T-helper 17 cell (primary cell): ENCODE measurements at regions not wholly inside any gene's neighbourhood (a gene's known extent, or its start where the extent isn't known, plus 50 kb on each side); places are given as distances from the start of the nearest gene placed in this dataset.

Source experiments
- ATAC-seq: fragments of 150-1000 bp; cut with Tn5 transposase; 2 replicates; pipeline ENCODE4 v1.10.0; 2021; ENCODE audit warnings: mild to moderate bottlenecking, moderate library complexity
- DNase-seq, 3 donors: peaks; one replicate each; pipeline versions ENCODE4 v3.0.0 to v3.0.0-alpha.2; 2020 to 2021
- H3K9me3 ChIP-seq: one replicate; pipeline ENCODE4 v1.7.0; 2013; ENCODE audit warnings: low read length, mild to moderate bottlenecking; ENCODE audit not compliant: control insufficient read depth, poor library complexity, severe bottlenecking
- H3K27ac Mint-ChIP-seq: one replicate; pipeline ENCODE4 v1.8.0; 2022; ENCODE audit warnings: mild to moderate bottlenecking, moderate library complexity, mixed read lengths
- H3K27me3 Mint-ChIP-seq: one replicate; pipeline ENCODE4 v1.8.0; 2022; ENCODE audit warnings: mixed read lengths
- H3K36me3 Mint-ChIP-seq: one replicate; pipeline ENCODE4 v1.8.0; 2022; ENCODE audit warnings: low read depth, mixed read lengths
- H3K4me1 Mint-ChIP-seq: one replicate; pipeline ENCODE4 v1.8.0; 2022; ENCODE audit warnings: mild to moderate bottlenecking, mixed read lengths
- H3K4me3 Mint-ChIP-seq: one replicate; pipeline ENCODE4 v1.8.0; 2022; ENCODE audit warnings: mild to moderate bottlenecking, moderate library complexity, mixed read lengths

GRCh38 chr15:69845159-69845558 is 252.6 kb downstream of the TLE3 start:
- Mint-ChIP-seq H3K4me3 (no peak overlapping the region), H3K4me1 (no peaks in the 10 kb centered on the region), H3K27ac (no peak overlapping the region), H3K27me3 (peaks cover 23% of the 10 kb centered on the region), H3K36me3 (no peaks in the 10 kb centered on the region)
- H3K9me3 ChIP-seq: no peaks in the 10 kb centered on the region
- DNase-seq (no peak), ATAC-seq (no peak)

- no peaks in the 10 kb centered on the region for H3K36me3 Mint-ChIP-seq
- H3K4me1 Mint-ChIP-seq: no peaks in the 10 kb centered on the region
- ATAC-seq: no peak
These were observed 250.1 kb downstream of the TLE3 start for GRCh38 chr15:69847625-69848024.

GRCh38 chr15:69848096-69848495 is 249.6 kb downstream of the TLE3 start:
- no peaks in the 10 kb centered on the region for H3K9me3 ChIP-seq
- H3K27ac Mint-ChIP-seq: no peak overlapping the region
- peaks cover 34% of the 10 kb centered on the region for H3K27me3 Mint-ChIP-seq
- H3K36me3 Mint-ChIP-seq: no peaks in the 10 kb centered on the region
- H3K4me1 Mint-ChIP-seq: no peaks in the 10 kb centered on the region
- no peak overlapping the region for H3K4me3 Mint-ChIP-seq
- DNase-seq (no peak), ATAC-seq (no peak)

More at GRCh38 chr15:69847625-69848024, 250.1 kb downstream of the TLE3 start:
- DNase-seq: no peak
- H3K27ac Mint-ChIP-seq: no peak overlapping the region
- no peak overlapping the region for H3K4me3 Mint-ChIP-seq
- no peaks in the 10 kb centered on the region for H3K9me3 ChIP-seq
- H3K27me3 Mint-ChIP-seq: peaks cover 34% of the 10 kb centered on the region

GRCh38 chr15:69848551-69849231 is 249.0 kb downstream of the TLE3 start:
- peaks cover 33% of the 10 kb centered on the region for H3K27me3 Mint-ChIP-seq
- no peaks in the 10 kb centered on the region for H3K4me1 Mint-ChIP-seq
- H3K36me3 Mint-ChIP-seq: no peaks in the 10 kb centered on the region
- H3K9me3 ChIP-seq: no peaks in the 10 kb centered on the region
- DNase-seq: no peak
- ATAC-seq: no peak
- H3K27ac Mint-ChIP-seq: no peak overlapping the region
- no peak overlapping the region for H3K4me3 Mint-ChIP-seq

- Mint-ChIP-seq H3K27me3 (peaks cover 28% of the 10 kb centered on the region), H3K4me1 (no peaks in the 10 kb centered on the region)
- DNase-seq: no peak
These were observed 248.5 kb downstream of the TLE3 start for GRCh38 chr15:69849232-69849610.

GRCh38 chr15:69852482-69852881 is 245.2 kb downstream of the TLE3 start:
- Mint-ChIP-seq H3K4me3 (peak overlapping the region; percentile 31), H3K4me1 (peaks cover 2% of the 10 kb centered on the region), H3K36me3 (no peaks in the 10 kb centered on the region), H3K27ac (no peak overlapping the region), H3K27me3 (peaks cover 29% of the 10 kb centered on the region)
- no peaks in the 10 kb centered on the region for H3K9me3 ChIP-seq
- DNase-seq: no peak
- no peak for ATAC-seq

More at GRCh38 chr15:69849232-69849610, 248.5 kb downstream of the TLE3 start:
- no peak for ATAC-seq
- H3K4me3 Mint-ChIP-seq: no peak overlapping the region
- H3K27ac Mint-ChIP-seq: no peak overlapping the region
- H3K36me3 Mint-ChIP-seq: no peaks in the 10 kb centered on the region
- no peaks in the 10 kb centered on the region for H3K9me3 ChIP-seq

GRCh38 chr15:69852916-69853315 is 244.8 kb downstream of the TLE3 start:
- Mint-ChIP-seq H3K4me1 (peaks cover 6% of the 10 kb centered on the region), H3K27ac (no peak overlapping the region), H3K27me3 (peaks cover 29% of the 10 kb centered on the region), H3K4me3 (no peak overlapping the region), H3K36me3 (no peaks in the 10 kb centered on the region)
- DNase-seq (no peak), ATAC-seq (no peak)
- no peaks in the 10 kb centered on the region for H3K9me3 ChIP-seq

- H3K4me3 Mint-ChIP-seq: no peak overlapping the region
- no peak for DNase-seq
These were observed 244.2 kb downstream of the TLE3 start for GRCh38 chr15:69853544-69853951.

GRCh38 chr15:69854001-69854400 is 243.7 kb downstream of the TLE3 start:
- no peaks in the 10 kb centered on the region for H3K9me3 ChIP-seq
- H3K27me3 Mint-ChIP-seq: peaks cover 19% of the 10 kb centered on the region
- H3K4me3 Mint-ChIP-seq: no peak overlapping the region
- H3K36me3 Mint-ChIP-seq: no peaks in the 10 kb centered on the region
- H3K27ac Mint-ChIP-seq: no peak overlapping the region
- ATAC-seq: no peak
- H3K4me1 Mint-ChIP-seq: peaks cover 8% of the 10 kb centered on the region
- no peak for DNase-seq

More at GRCh38 chr15:69853544-69853951, 244.2 kb downstream of the TLE3 start:
- H3K4me1 Mint-ChIP-seq: peaks cover 8% of the 10 kb centered on the region
- peaks cover 24% of the 10 kb centered on the region for H3K27me3 Mint-ChIP-seq
- H3K27ac Mint-ChIP-seq: no peak overlapping the region
- H3K36me3 Mint-ChIP-seq: no peaks in the 10 kb centered on the region
- no peaks in the 10 kb centered on the region for H3K9me3 ChIP-seq
- ATAC-seq: no peak

GRCh38 chr15:69854521-69855181 is 243.1 kb downstream of the TLE3 start:
- H3K9me3 ChIP-seq: no peaks in the 10 kb centered on the region
- H3K36me3 Mint-ChIP-seq: no peaks in the 10 kb centered on the region
- no peak overlapping the region for H3K27ac Mint-ChIP-seq
- H3K27me3 Mint-ChIP-seq: peaks cover 16% of the 10 kb centered on the region
- H3K4me3 Mint-ChIP-seq: no peak overlapping the region
- H3K4me1 Mint-ChIP-seq: peaks cover 8% of the 10 kb centered on the region
- no peak for ATAC-seq
- DNase-seq: no peak

GRCh38 chr15:69855258-69856000 is 242.3 kb downstream of the TLE3 start:
- no peak for DNase-seq
- Mint-ChIP-seq H3K36me3 (no peaks in the 10 kb centered on the region), H3K4me3 (no peak overlapping the region), H3K27ac (no peak overlapping the region), H3K4me1 (peaks cover 8% of the 10 kb centered on the region), H3K27me3 (peaks cover 18% of the 10 kb centered on the region)
- H3K9me3 ChIP-seq: no peaks in the 10 kb centered on the region
- ATAC-seq: no peak

GRCh38 chr15:69857250-69857649 is 240.5 kb downstream of the TLE3 start:
- ATAC-seq (no peak), DNase-seq (no peak)
- Mint-ChIP-seq H3K27ac (no peak overlapping the region), H3K4me3 (no peak overlapping the region), H3K27me3 (peaks cover 19% of the 10 kb centered on the region), H3K36me3 (no peaks in the 10 kb centered on the region), H3K4me1 (peaks cover 8% of the 10 kb centered on the region)
- no peaks in the 10 kb centered on the region for H3K9me3 ChIP-seq

GRCh38 chr15:69857686-69858391 is 239.9 kb downstream of the TLE3 start:
- no peaks in the 10 kb centered on the region for H3K9me3 ChIP-seq
- DNase-seq (no peak), ATAC-seq (no peak)
- H3K27me3 Mint-ChIP-seq: peaks cover 19% of the 10 kb centered on the region
- no peak overlapping the region for H3K4me3 Mint-ChIP-seq
- H3K27ac Mint-ChIP-seq: no peak overlapping the region
- peaks cover 8% of the 10 kb centered on the region for H3K4me1 Mint-ChIP-seq
- H3K36me3 Mint-ChIP-seq: no peaks in the 10 kb centered on the region
